ENCODE measurements at regions not wholly inside any gene's neighbourhood (a gene's known extent, or its start where the extent isn't known, plus 50 kb on each side); places are given as distances from the start of the nearest gene placed in this dataset.

- TF ChIP-seq CTCF (conservative IDR thresholded peaks at IDR 0.05; ENCODE audit: low read depth, low read length) (no peak), MAZ (IDR thresholded peaks at IDR 0.05; ENCODE audit: borderline replicate concordance, low read depth, low read length) (no peak), RAD21 (IDR thresholded peaks at IDR 0.05; ENCODE audit: low read length) (no peak), POLR2A (IDR thresholded peaks at IDR 0.05; ENCODE audit: low read depth, low read length) (no peak), SMC3 (IDR thresholded peaks at IDR 0.05; ENCODE audit: low read depth, low read length) (no peak), MXI1 (IDR thresholded peaks at IDR 0.05; ENCODE audit: borderline replicate concordance, low read depth, low read length) (no peak), CEBPB (IDR thresholded peaks at IDR 0.05; ENCODE audit: low read depth, low read length) (no peak), USF2 (IDR thresholded peaks at IDR 0.05; ENCODE audit: low read depth, low read length) (no peak), RCOR1 (IDR thresholded peaks at IDR 0.05; ENCODE audit: insufficient replicate concordance, low read length) (no peak)
Measured at GRCh38 chr9:107827304-107827703, 337.7 kb upstream of the KLF4 start.
